HG02973 (cell line): ENCODE measurements at regions not wholly inside any gene's neighbourhood (a gene's known extent, or its start where the extent isn't known, plus 50 kb on each side); places are given as distances from the start of the nearest gene placed in this dataset.
"Not testable (repeated sequence)": the region's sequence is repeated elsewhere in the genome, so short reads cannot be mapped to it uniquely, and the experiment has no call there.

Experiments used
- ATAC-seq: cut with Tn5 transposase; IDR thresholded peaks from one replicate; pipeline ENCODE4 v1.9.1; 2021; ENCODE audit warnings: moderate library complexity; ENCODE audit not compliant: unreplicated experiment

GRCh38 chr6:69623357-69623756 lies 173.5 kb downstream of the LMBRD1 start:
- ATAC-seq = no peak

GRCh38 chr6:69622924-69623323 lies 173.9 kb downstream of the LMBRD1 start:
- ATAC-seq = no peak

GRCh38 chr6:69622230-69622629 lies 174.6 kb downstream of the LMBRD1 start:
- no peak for ATAC-seq

GRCh38 chr6:69617163-69617562 lies 179.6 kb downstream of the LMBRD1 start:
- no peak for ATAC-seq

- no peak for ATAC-seq
Measured at GRCh38 chr6:69609836-69610472, 186.9 kb downstream of the LMBRD1 start.

- ATAC-seq = no peak
Measured at GRCh38 chr6:69601132-69601531, 195.7 kb downstream of the LMBRD1 start.

- ATAC-seq = no peak
Measured at GRCh38 chr6:69594405-69594804, 202.4 kb downstream of the LMBRD1 start.

- no peak for ATAC-seq
Measured at GRCh38 chr6:69593706-69594105, 203.1 kb downstream of the LMBRD1 start.

GRCh38 chr6:69589626-69590025 lies 207.2 kb downstream of the LMBRD1 start:
- ATAC-seq = no peak

GRCh38 chr6:69584913-69585729 lies 211.7 kb downstream of the LMBRD1 start:
- peak; percentile 91 for ATAC-seq

GRCh38 chr6:69584536-69584912 lies 212.3 kb downstream of the LMBRD1 start:
- no peak for ATAC-seq

GRCh38 chr6:69581581-69581980 lies 215.2 kb downstream of the LMBRD1 start:
- no peak for ATAC-seq

- no peak for ATAC-seq
Measured at GRCh38 chr6:69580706-69581105, 216.1 kb downstream of the LMBRD1 start.

- ATAC-seq = no peak
Measured at GRCh38 chr6:69578361-69578890, 218.4 kb downstream of the LMBRD1 start.

- no peak for ATAC-seq
Measured at GRCh38 chr6:69571234-69571633, 225.6 kb downstream of the LMBRD1 start.

GRCh38 chr6:69570106-69570505 lies 226.7 kb downstream of the LMBRD1 start:
- ATAC-seq = no peak

- ATAC-seq = not testable (repeated sequence)
Measured at GRCh38 chr6:69560597-69560996, 236.2 kb downstream of the LMBRD1 start.

- ATAC-seq = no peak
Measured at GRCh38 chr6:69555088-69555638, 241.6 kb downstream of the LMBRD1 start.

- ATAC-seq = no peak
Measured at GRCh38 chr6:69542494-69542893, 254.3 kb downstream of the LMBRD1 start.

- no peak for ATAC-seq
Measured at GRCh38 chr6:69527921-69528476, 268.8 kb downstream of the LMBRD1 start.

GRCh38 chr6:69515480-69515879 lies 281.3 kb downstream of the LMBRD1 start:
- ATAC-seq = not testable (repeated sequence)

- no peak for ATAC-seq
Measured at GRCh38 chr6:69494595-69494994, 302.2 kb downstream of the LMBRD1 start.
